HepG2 (cell line): ENCODE measurements at regions not wholly inside any gene's neighbourhood (a gene's known extent, or its start where the extent isn't known, plus 50 kb on each side); places are given as distances from the start of the nearest gene placed in this dataset.

ENCODE experiments used
- ATAC-seq: fragments of 200-7000 bp; cut with Tn5 transposase; 3 replicates; pipeline ENCODE4 v1.9.1; 2020; ENCODE audit warnings: mild to moderate bottlenecking, moderate library complexity
- BruUV-seq: library from RNA; stranded (reverse); fragments of 400-500 nt; replicated peaks from 2 replicates; lab custom pipeline; 2021; lab: Mats Ljungman, UMichigan
- CTCF ChIA-PET: fragments of 300-600 bp; formaldehyde crosslinking; extraction: SDS; loops from one replicate; lab custom pipeline; 2021; ENCODE audit warnings: low total read pairs, inconsistent platforms, low intra/inter-chr PET ratio; lab: Yijun Ruan, JAX
- POLR2A ChIA-PET: fragments of 350-600 bp; sonication (Branson Sonifier 250); formaldehyde crosslinking; loops from one replicate; lab custom pipeline; 2020; ENCODE audit warnings: antibody characterized with exemption, inconsistent platforms; lab: Yijun Ruan, JAX
- DNase-seq: peaks from one replicate; pipeline ENCODE4 v3.0.0-alpha.2; 2015; ENCODE audit warnings: low spot score
- FAIRE-seq: peaks from 3 replicates; lab custom pipeline; 2011; peaks lifted over from hg19 to GRCh38; lab: Jason Lieb, UNC
- H2AFZ ChIP-seq: one replicate; pipeline ENCODE4 v1.6.1; 2011; ENCODE audit warnings: low read length, inconsistent platforms
- H3K27ac ChIP-seq: fragments of 300-600 bp; 3 replicates; pipeline ENCODE4 v1.8.0; 2011; ENCODE audit warnings: mixed run types, mild to moderate bottlenecking, mixed read lengths, low read length, inconsistent platforms; ENCODE audit not compliant: insufficient read depth; ENCODE audit errors: extremely low read length
- H3K27me3 ChIP-seq, 2 experiments: fragments of 200-600 bp in 1 of 2; 2 replicates in 1 of 2; 3 replicates in 1 of 2; pipeline versions ENCODE4 v1.6.0 to v1.8.0; 2011; ENCODE audit warnings: low read length in 2 of 2, mild to moderate bottlenecking in 2 of 2, moderate library complexity in 2 of 2, inconsistent platforms in 1 of 2; ENCODE audit not compliant: insufficient read depth in 2 of 2, control insufficient read depth in 1 of 2
- H3K36me3 ChIP-seq, 2 experiments: fragments of 200-600 bp in 1 of 2; replicated peaks in 1 of 2; 2 replicates in 1 of 2; 3 replicates in 1 of 2; pipeline versions ENCODE4 v1.5.1 to v1.8.0; 2011; ENCODE audit warnings: low read length in 2 of 2, inconsistent platforms in 1 of 2; ENCODE audit not compliant: insufficient read depth in 2 of 2, control insufficient read depth in 1 of 2
- H3K4me1 ChIP-seq: 2 replicates; pipeline ENCODE4 v1.5.1; 2012; ENCODE audit warnings: low read length, inconsistent platforms; ENCODE audit not compliant: insufficient read depth
- H3K4me2 ChIP-seq: 2 replicates; pipeline ENCODE4 v1.6.0; 2011; ENCODE audit warnings: low read depth, low read length, inconsistent platforms
- H3K4me3 ChIP-seq, 3 experiments: fragments of 200-600 bp in 1 of 3; sonication (generic), shearing (Covaris generic) in 1 of 3; replicated peaks in 1 of 3; 2 replicates each; pipeline ENCODE4 v1.5.1; 2011 to 2016; ENCODE audit warnings: low read length in 3 of 3, inconsistent platforms in 2 of 3, low read depth in 2 of 3, mild to moderate bottlenecking in 2 of 3, control low read depth in 1 of 3, mixed read lengths in 1 of 3; ENCODE audit not compliant: insufficient read depth in 1 of 3
- H3K79me2 ChIP-seq: one replicate; pipeline ENCODE4 v1.6.1; 2011; ENCODE audit warnings: low read length, inconsistent platforms; ENCODE audit not compliant: insufficient read depth
- H3K9ac ChIP-seq: 2 replicates; pipeline ENCODE4 v1.6.0; 2011; ENCODE audit warnings: mild to moderate bottlenecking, low read depth, low read length, inconsistent platforms; ENCODE audit not compliant: insufficient read depth
- H3K9me3 ChIP-seq: 2 replicates; pipeline ENCODE4 v1.5.1; 2012; ENCODE audit warnings: mild to moderate bottlenecking, low read length
- H4K20me1 ChIP-seq: 2 replicates; pipeline ENCODE4 v1.6.0; 2011; ENCODE audit warnings: inconsistent platforms, mild to moderate bottlenecking, low read length, moderate library complexity; ENCODE audit not compliant: insufficient read depth
- BORCS8-MEF2B ChIP-seq: sonication (generic); formaldehyde crosslinking; IDR thresholded peaks from 2 replicates; pipeline ENCODE4 v1.8.0; 2022; ENCODE audit warnings: mild to moderate bottlenecking, missing genetic modification reagents
- CREB1 ChIP-seq, 2 experiments: fragments of 450-650 bp in 1 of 2; IDR thresholded peaks; 2 replicates each; pipeline ENCODE4 v1.6.1; 2016 to 2017; ENCODE audit warnings: control low read depth in 1 of 2, mild to moderate bottlenecking in 1 of 2, missing compliant biosample characterization in 1 of 2, missing genetic modification characterization in 1 of 2
- ETV5 ChIP-seq: IDR thresholded peaks from 2 replicates; pipeline ENCODE4 v1.6.1; 2018; ENCODE audit warnings: missing biosample characterization, missing genetic modification reagents, inconsistent platforms, borderline replicate concordance
- ETV6 ChIP-seq: sonication (generic); formaldehyde crosslinking; conservative IDR thresholded peaks from 2 replicates; pipeline ENCODE4 v1.4.0; 2020; ENCODE audit warnings: missing genetic modification reagents
- FOSL2 ChIP-seq: sonication (generic); formaldehyde crosslinking; IDR thresholded peaks from 2 replicates; pipeline ENCODE4 v1.4.0; 2020; ENCODE audit warnings: missing genetic modification reagents
- FOXO1 ChIP-seq: sonication (generic); formaldehyde crosslinking; IDR thresholded peaks from 2 replicates; pipeline ENCODE4 v1.4.0; 2020; ENCODE audit warnings: missing genetic modification reagents
- NFKBIZ ChIP-seq: IDR thresholded peaks from 2 replicates; pipeline ENCODE4 v1.6.1; 2018; ENCODE audit warnings: missing genetic modification reagents, missing compliant biosample characterization
- NR2F6 ChIP-seq, 2 experiments: IDR thresholded peaks; 2 replicates each; pipeline ENCODE4 v1.6.1; 2016; ENCODE audit warnings: antibody characterized with exemption in 1 of 2, mild to moderate bottlenecking in 1 of 2
- SP5 ChIP-seq: IDR thresholded peaks from 2 replicates; pipeline ENCODE4 v1.6.1; 2016; ENCODE audit warnings: low read depth, borderline replicate concordance
- ZBTB44 ChIP-seq: sonication (generic); formaldehyde crosslinking; IDR thresholded peaks from 2 replicates; pipeline ENCODE4 v1.4.0; 2020; ENCODE audit warnings: missing genetic modification reagents
- ZNF281 ChIP-seq: sonication (generic); formaldehyde crosslinking; IDR thresholded peaks from 2 replicates; pipeline ENCODE4 v1.4.0; 2020; ENCODE audit warnings: missing genetic modification reagents, borderline replicate concordance
- ZNF510 ChIP-seq: sonication (generic); formaldehyde crosslinking; IDR thresholded peaks from 2 replicates; pipeline ENCODE4 v1.4.0; 2020; ENCODE audit warnings: low read depth, mild to moderate bottlenecking, missing genetic modification reagents
- ZNF557 ChIP-seq: sonication (generic); formaldehyde crosslinking; IDR thresholded peaks from 2 replicates; pipeline ENCODE4 v1.4.0; 2020; ENCODE audit warnings: missing genetic modification reagents
- WGBS: methylation state at CpG from one replicate; pipeline ENCODE4 v1.1.6; 2017; ENCODE audit warnings: low lambda C conversion rate; 5-methylcytosine and 5-hydroxymethylcytosine counted together
- in situ Hi-C: cut with HindIII; loops from 2 replicates; pipeline ENCODE4 v1.10.0; 2017; ENCODE audit warnings: low pct_unique_long_range_greater_than_20kb; ENCODE audit not compliant: extremely low pct_ligation_motif_present
- intact Hi-C: fragments of 100-400 bp; cut with micrococcal nuclease; formaldehyde crosslinking; loops from one replicate; pipeline ENCODE4 v1.10.0; 2022; ENCODE audit not compliant: unreplicated experiment
- TF ChIP-seq, protein P1 (sequence below): sonication (generic); formaldehyde crosslinking; IDR thresholded peaks from 2 replicates; pipeline ENCODE4 v1.4.0; 2020; ENCODE audit warnings: low read depth, missing genetic modification reagents
- TF ChIP-seq, protein P2 (sequence below), 2 experiments: sonication (generic) in 1 of 2; formaldehyde crosslinking in 1 of 2; IDR thresholded peaks; 2 replicates each; pipeline versions ENCODE4 v1.5.1 to v1.6.1; 2011 to 2020; ENCODE audit warnings: borderline replicate concordance in 1 of 2, low read depth in 1 of 2, low read length in 1 of 2, mild to moderate bottlenecking in 1 of 2, missing genetic modification reagents in 1 of 2, moderate library complexity in 1 of 2

DNA sequence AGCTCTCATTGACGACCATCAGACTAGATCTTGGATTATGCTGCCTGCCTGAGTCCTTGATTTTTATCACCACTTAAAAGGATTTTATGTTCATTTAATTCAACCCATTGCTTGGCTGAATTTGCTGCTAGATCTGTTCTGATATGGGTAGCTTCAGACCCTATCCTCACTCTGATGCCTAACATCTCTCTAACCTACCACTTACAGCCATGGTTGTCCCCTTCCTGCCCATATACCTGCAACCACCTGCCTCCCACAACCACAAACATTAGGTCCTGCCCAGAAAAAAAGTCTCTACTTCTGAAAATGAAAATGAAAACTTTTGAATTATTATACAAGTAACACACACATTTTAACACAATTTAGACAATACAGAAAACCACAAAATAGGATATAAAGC is 310.8 kb downstream of the HNRNPD start:
- H3K27me3 ChIP-seq: no peaks in the 10 kb centered on the region
- no peaks in the 10 kb centered on the region for H3K9me3 ChIP-seq
- TF ChIP-seq ZNF557 (CRISPR knock-in tag) (no peak), NR2F6 (IDR thresholded peaks at IDR 0.05) (no peak), NR2F6 (CRISPR knock-in tag; IDR thresholded peaks at IDR 0.05) (no peak), CREB1 (IDR thresholded peaks at IDR 0.05) (no peak), CREB1 (CRISPR knock-in tag; IDR thresholded peaks at IDR 0.05) (no peak), SP5 (no peak), BORCS8-MEF2B (CRISPR knock-in tag) (no peak), ETV6 (no peak), ZNF510 (CRISPR knock-in tag) (no peak), ZNF281 (CRISPR knock-in tag) (no peak), ETV5 (CRISPR knock-in tag) (no peak), FOSL2 (CRISPR knock-in tag) (no peak), FOXO1 (CRISPR knock-in tag) (no peak), ZBTB44 (CRISPR knock-in tag) (no peak), NFKBIZ (no peak)
- TF ChIP-seq, protein P1, sequence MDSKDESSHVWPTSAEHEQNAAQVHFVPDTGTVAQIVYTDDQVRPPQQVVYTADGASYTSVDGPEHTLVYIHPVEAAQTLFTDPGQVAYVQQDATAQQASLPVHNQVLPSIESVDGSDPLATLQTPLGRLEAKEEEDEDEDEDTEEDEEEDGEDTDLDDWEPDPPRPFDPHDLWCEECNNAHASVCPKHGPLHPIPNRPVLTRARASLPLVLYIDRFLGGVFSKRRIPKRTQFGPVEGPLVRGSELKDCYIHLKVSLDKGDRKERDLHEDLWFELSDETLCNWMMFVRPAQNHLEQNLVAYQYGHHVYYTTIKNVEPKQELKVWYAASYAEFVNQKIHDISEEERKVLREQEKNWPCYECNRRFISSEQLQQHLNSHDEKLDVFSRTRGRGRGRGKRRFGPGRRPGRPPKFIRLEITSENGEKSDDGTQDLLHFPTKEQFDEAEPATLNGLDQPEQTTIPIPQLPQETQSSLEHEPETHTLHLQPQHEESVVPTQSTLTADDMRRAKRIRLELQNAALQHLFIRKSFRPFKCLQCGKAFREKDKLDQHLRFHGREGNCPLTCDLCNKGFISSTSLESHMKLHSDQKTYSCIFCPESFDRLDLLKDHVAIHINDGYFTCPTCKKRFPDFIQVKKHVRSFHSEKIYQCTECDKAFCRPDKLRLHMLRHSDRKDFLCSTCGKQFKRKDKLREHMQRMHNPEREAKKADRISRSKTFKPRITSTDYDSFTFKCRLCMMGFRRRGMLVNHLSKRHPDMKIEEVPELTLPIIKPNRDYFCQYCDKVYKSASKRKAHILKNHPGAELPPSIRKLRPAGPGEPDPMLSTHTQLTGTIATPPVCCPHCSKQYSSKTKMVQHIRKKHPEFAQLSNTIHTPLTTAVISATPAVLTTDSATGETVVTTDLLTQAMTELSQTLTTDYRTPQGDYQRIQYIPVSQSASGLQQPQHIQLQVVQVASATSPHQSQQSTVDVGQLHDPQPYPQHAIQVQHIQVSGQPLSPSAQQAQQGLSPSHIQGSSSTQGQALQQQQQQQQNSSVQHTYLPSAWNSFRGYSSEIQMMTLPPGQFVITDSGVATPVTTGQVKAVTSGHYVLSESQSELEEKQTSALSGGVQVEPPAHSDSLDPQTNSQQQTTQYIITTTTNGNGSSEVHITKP (CRISPR knock-in tag): no peak
- TF ChIP-seq, protein P2, sequence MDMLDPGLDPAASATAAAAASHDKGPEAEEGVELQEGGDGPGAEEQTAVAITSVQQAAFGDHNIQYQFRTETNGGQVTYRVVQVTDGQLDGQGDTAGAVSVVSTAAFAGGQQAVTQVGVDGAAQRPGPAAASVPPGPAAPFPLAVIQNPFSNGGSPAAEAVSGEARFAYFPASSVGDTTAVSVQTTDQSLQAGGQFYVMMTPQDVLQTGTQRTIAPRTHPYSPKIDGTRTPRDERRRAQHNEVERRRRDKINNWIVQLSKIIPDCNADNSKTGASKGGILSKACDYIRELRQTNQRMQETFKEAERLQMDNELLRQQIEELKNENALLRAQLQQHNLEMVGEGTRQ (IDR thresholded peaks at IDR 0.05; ENCODE audit: low read depth, low read length): no peak
- TF ChIP-seq, protein P2 (CRISPR knock-in tag; IDR thresholded peaks at IDR 0.05; ENCODE audit: borderline replicate concordance): no peak
- TF ChIP-seq, all 625 proteins: peak for 0
- POLR2A ChIA-PET: no interaction called here
- CTCF ChIA-PET: no interaction called here
- no TSS peak for BruUV-seq
- Histone ChIP-seq H3K36me3 (no peaks in the 10 kb centered on the region), H3K9ac (no peak overlapping the region), H3K4me2 (no peak overlapping the region), H3K4me1 (no peaks in the 10 kb centered on the region), H4K20me1 (no peaks in the 10 kb centered on the region), H3K79me2 (no peaks in the 10 kb centered on the region), H3K4me3 (no peak overlapping the region), H3K27ac (no peak overlapping the region), H2AFZ (no peak overlapping the region)
- in situ Hi-C loops (no loop called here), intact Hi-C loops (no loop called here)
- FAIRE-seq (no peak), ATAC-seq (no peak), DNase-seq (no peak)
- 0% methylated on average over 1 of the region's 1 CpG for WGBS
